ENCODE measurements at regions not wholly inside any gene's neighbourhood (a gene's known extent, or its start where the extent isn't known, plus 50 kb on each side); places are given as distances from the start of the nearest gene placed in this dataset.

DNA sequence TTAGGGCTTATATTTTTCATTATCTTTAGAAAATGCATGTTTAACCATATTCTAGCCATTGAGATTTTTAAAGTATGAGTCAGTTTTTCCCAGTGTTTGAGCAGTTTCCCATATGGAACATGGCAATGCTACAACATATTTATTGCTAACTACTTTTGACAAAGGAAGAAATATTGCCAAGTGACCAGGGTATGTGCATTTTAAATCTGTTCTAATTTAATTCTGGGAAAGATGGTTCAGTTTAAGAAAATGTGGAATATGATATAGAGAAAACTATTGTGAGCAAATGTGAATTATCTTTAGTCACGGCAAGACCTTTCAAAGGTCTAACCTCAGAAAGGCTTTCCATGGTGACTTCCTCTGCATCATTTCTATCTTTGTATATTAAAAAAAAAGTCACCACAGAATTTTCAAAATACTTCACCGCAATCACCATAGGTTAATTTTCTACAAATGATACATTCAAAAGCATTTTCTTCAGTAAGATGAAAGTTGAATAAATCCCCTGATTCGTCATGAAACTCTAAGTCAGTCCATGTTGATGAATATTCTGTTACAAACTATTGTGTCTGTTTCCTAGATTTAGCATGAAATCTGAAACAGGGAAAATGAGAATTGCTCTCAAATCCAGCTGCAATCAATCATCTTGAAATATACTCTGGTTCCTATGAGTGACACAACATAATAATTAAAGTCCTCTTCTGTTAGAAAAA, 2349.0 kb upstream of the TENM3 start:
- TF ChIP-seq, protein P1, sequence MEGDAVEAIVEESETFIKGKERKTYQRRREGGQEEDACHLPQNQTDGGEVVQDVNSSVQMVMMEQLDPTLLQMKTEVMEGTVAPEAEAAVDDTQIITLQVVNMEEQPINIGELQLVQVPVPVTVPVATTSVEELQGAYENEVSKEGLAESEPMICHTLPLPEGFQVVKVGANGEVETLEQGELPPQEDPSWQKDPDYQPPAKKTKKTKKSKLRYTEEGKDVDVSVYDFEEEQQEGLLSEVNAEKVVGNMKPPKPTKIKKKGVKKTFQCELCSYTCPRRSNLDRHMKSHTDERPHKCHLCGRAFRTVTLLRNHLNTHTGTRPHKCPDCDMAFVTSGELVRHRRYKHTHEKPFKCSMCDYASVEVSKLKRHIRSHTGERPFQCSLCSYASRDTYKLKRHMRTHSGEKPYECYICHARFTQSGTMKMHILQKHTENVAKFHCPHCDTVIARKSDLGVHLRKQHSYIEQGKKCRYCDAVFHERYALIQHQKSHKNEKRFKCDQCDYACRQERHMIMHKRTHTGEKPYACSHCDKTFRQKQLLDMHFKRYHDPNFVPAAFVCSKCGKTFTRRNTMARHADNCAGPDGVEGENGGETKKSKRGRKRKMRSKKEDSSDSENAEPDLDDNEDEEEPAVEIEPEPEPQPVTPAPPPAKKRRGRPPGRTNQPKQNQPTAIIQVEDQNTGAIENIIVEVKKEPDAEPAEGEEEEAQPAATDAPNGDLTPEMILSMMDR (IDR thresholded peaks at IDR 0.05 in 8 of 11, conservative IDR thresholded peaks at IDR 0.05 in 3 of 11), result no peak
- TF ChIP-seq POLR2A (IDR thresholded peaks at IDR 0.05) (no peak), POLR2AphosphoS5 (IDR thresholded peaks at IDR 0.05) (no peak)
